Prostate gland (tissue), 2 donors: ENCODE measurements at regions not wholly inside any gene's neighbourhood (a gene's known extent, or its start where the extent isn't known, plus 50 kb on each side); places are given as distances from the start of the nearest gene placed in this dataset.

Source experiments
- DNase-seq: peaks from one replicate; pipeline ENCODE4 v3.0.0-alpha.2; 2019; ENCODE audit warnings: low spot score
- H3K27ac ChIP-seq, 2 donors: fragments of 200-600 bp; sonication (generic); 2 replicates each; pipeline ENCODE4 v1.5.1; 2017 to 2019
- H3K27me3 ChIP-seq: fragments of 200-600 bp; sonication (generic); replicated peaks from 2 replicates; pipeline ENCODE4 v1.5.1; 2019; ENCODE audit not compliant: insufficient read depth
- H3K36me3 ChIP-seq, 2 donors: fragments of 200-600 bp; sonication (generic); 1 replicate in 1 of 2; 2 replicates in 1 of 2; pipeline versions ENCODE4 v1.5.1 to v1.8.1; 2017 to 2019
- H3K4me1 ChIP-seq: fragments of 200-600 bp; sonication (generic); replicated peaks from 2 replicates; pipeline ENCODE4 v1.5.1; 2019
- H3K4me3 ChIP-seq, 2 donors: fragments of 200-600 bp; sonication (generic); 2 replicates each; pipeline ENCODE4 v1.5.1; 2017 to 2019
- H3K9me3 ChIP-seq: fragments of 200-600 bp; sonication (generic); 2 replicates; pipeline ENCODE4 v1.5.1; 2017
- POLR2A ChIP-seq: fragments of 450-650 bp; IDR thresholded peaks from one replicate; pipeline ENCODE4 v1.6.1; 2016; ENCODE audit warnings: antibody characterized with exemption, mild to moderate bottlenecking
- POLR2AphosphoS5 ChIP-seq: sonication (generic); formaldehyde crosslinking; IDR thresholded peaks from one replicate; pipeline ENCODE4 v1.6.1; 2017; ENCODE audit warnings: antibody characterized with exemption
- WGBS: methylation state at CpG from one replicate; pipeline ENCODE4 v1.1.5; 2018; 5-methylcytosine and 5-hydroxymethylcytosine counted together
- intact Hi-C: fragments of 100-400 bp; cut with DNase I; formaldehyde crosslinking; loops from one replicate; pipeline ENCODE4 v1.14.2; 2022
- TF ChIP-seq, protein P1 (sequence below), 4 experiments: fragments of 200-600 bp in 2 of 4; fragments of 450-650 bp in 2 of 4; sonication (generic) in 2 of 4; IDR thresholded peaks; 1 replicate in 3 of 4; 2 replicates in 1 of 4; pipeline ENCODE4 v1.5.1; 2016 to 2019; ENCODE audit warnings: antibody characterized with exemption in 4 of 4, mild to moderate bottlenecking in 2 of 4, moderate library complexity in 2 of 4

DNA sequence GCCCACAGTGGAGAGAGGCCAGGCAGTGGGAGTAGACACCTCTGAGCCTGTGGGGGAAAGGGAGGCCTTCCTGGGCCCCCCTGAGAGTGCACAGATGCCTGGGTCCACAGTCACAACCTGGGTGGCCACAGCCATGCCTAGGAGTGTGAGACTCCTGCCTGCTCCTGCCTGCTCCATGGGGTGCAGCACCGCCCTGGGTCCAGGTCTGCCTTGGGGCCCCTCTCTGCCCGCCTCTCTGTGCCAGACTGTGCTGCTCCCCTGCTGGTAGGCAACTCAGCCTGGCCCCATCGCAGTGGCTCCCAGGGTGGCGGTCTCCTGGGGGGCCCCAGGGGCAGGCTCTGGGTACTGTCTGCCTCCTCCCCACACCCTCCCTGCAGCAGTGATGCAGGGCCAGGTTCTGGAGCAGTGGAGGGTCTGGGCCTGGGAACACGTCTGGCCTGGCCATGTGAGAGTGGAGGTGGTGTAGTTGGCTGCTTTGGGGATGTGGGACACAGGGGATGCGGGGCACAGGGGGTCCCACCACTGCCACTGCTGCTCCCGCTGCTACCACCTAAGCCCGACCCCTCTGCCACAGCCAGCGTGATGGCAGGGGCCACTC is 60.1 kb upstream of the DLX2 start:
- no peaks in the 10 kb centered on the region for H3K36me3 ChIP-seq
- no peaks in the 10 kb centered on the region for H3K9me3 ChIP-seq
- 98% methylated on average over 9 of the region's 9 CpGs for WGBS
- H3K4me1 ChIP-seq, result no peaks in the 10 kb centered on the region
- TF ChIP-seq, protein P1, sequence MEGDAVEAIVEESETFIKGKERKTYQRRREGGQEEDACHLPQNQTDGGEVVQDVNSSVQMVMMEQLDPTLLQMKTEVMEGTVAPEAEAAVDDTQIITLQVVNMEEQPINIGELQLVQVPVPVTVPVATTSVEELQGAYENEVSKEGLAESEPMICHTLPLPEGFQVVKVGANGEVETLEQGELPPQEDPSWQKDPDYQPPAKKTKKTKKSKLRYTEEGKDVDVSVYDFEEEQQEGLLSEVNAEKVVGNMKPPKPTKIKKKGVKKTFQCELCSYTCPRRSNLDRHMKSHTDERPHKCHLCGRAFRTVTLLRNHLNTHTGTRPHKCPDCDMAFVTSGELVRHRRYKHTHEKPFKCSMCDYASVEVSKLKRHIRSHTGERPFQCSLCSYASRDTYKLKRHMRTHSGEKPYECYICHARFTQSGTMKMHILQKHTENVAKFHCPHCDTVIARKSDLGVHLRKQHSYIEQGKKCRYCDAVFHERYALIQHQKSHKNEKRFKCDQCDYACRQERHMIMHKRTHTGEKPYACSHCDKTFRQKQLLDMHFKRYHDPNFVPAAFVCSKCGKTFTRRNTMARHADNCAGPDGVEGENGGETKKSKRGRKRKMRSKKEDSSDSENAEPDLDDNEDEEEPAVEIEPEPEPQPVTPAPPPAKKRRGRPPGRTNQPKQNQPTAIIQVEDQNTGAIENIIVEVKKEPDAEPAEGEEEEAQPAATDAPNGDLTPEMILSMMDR (IDR thresholded peaks at IDR 0.05), result no peak
- no peak for TF ChIP-seq POLR2AphosphoS5
- TF ChIP-seq POLR2A, result no peak
- intact Hi-C loops, result no loop called here
- no peak for DNase-seq
- no peak overlapping the region for H3K27ac ChIP-seq
- no peak overlapping the region for H3K4me3 ChIP-seq
- H3K27me3 ChIP-seq, result no peaks in the 10 kb centered on the region

DNA sequence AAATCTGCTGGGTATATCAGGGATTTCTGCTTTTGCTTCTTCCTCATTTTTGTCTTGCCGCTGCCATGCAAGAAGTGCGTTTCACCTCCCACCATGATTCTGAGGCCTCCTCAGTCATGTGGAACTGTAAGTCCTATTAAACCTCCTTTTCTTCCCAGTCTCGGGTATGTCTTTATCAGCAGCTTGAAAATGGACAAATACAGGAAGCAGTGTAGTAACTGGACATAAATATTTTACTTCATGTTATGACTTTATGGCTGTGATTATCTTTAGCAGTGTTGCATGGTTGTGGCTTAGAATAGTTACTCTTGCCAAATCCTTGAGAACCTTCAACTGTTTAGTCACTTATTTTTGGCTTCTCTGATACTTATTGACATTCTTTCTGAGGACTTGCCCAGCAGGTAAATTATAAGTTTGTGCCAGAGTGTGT is 66.2 kb upstream of the DLX2 start:
- TF ChIP-seq POLR2A (no peak), POLR2AphosphoS5 (peak; percentile 69)
- Histone ChIP-seq H3K36me3 (no peaks in the 10 kb centered on the region), H3K4me3 (no peak overlapping the region), H3K27me3 (no peaks in the 10 kb centered on the region), H3K27ac (no peak overlapping the region), H3K4me1 (peaks cover 5% of the 10 kb centered on the region), H3K9me3 (no peaks in the 10 kb centered on the region)
- DNase-seq, result no peak
- 55% methylated on average over 3 of the region's 3 CpGs for WGBS
- intact Hi-C loops, result no loop called here

- Histone ChIP-seq H3K27me3 (no peaks in the 10 kb centered on the region), H3K4me3 (no peak overlapping the region), H3K27ac (no peak overlapping the region), H3K36me3 (no peaks in the 10 kb centered on the region), H3K4me1 (peaks cover 5% of the 10 kb centered on the region), H3K9me3 (no peaks in the 10 kb centered on the region)
- intact Hi-C loops, result no loop called here
- TF ChIP-seq POLR2AphosphoS5 (no peak), POLR2A (no peak)
- TF ChIP-seq, protein P1 (IDR thresholded peaks at IDR 0.05), result no peak
- no peak for DNase-seq
Observed at GRCh38 chr2:172169611-172170010, 66.9 kb upstream of the DLX2 start.

DNA sequence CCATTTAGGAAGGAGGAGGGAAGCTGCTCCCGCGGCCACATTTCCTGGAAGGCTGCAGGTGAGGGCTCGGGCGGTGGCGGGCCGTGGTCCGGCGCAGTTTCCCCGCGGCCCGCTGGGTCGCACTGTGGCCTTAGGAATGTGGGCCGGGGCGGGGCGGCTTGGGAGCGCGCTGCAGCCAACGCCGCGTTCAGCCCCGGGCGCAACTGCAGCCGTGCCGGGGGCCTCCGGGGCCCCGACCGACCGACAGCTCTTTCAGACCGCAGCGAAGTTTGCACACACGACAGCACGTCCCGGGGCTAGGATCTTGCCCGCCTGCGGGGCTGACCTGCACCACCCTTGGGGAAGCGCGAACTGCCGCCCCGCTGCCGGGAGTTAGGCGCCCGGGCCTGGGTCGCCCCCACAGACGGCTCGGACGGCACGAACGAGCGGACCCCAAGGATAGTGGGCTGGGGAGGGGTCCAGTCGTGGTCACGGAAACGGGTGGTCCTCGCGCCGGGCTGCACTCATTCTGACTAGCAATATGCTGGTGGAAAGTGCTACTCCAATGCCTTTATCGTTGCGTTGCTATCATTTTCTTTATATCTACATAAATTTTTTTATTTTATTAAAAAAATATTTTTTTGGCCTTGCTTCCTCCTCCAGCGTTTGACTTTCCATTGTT is 69.9 kb upstream of the DLX2 start:
- under 1% methylated on average over 53 of the region's 58 CpGs for WGBS
- H3K27me3 ChIP-seq, result no peaks in the 10 kb centered on the region
- H3K36me3 ChIP-seq, result no peaks in the 10 kb centered on the region
- H3K9me3 ChIP-seq, result no peaks in the 10 kb centered on the region
- intact Hi-C loops, result loop anchor here (2.0 kb wide), 1 partner anchor 292 kb away; no protein-coding TSS in a partner anchor
- TF ChIP-seq POLR2AphosphoS5 (peak; percentile 28), POLR2A (no peak)
- TF ChIP-seq, protein P1 (IDR thresholded peaks at IDR 0.05), result peak; percentile 63 to 94 (median 88)
- H3K27ac ChIP-seq, result peak overlapping the region in 1 of 2 donors; percentile 20
- peak overlapping the region; percentile 34 to 49 for H3K4me3 ChIP-seq
- DNase-seq, result peak; percentile 77
- peaks cover 5% of the 10 kb centered on the region for H3K4me1 ChIP-seq

DNA sequence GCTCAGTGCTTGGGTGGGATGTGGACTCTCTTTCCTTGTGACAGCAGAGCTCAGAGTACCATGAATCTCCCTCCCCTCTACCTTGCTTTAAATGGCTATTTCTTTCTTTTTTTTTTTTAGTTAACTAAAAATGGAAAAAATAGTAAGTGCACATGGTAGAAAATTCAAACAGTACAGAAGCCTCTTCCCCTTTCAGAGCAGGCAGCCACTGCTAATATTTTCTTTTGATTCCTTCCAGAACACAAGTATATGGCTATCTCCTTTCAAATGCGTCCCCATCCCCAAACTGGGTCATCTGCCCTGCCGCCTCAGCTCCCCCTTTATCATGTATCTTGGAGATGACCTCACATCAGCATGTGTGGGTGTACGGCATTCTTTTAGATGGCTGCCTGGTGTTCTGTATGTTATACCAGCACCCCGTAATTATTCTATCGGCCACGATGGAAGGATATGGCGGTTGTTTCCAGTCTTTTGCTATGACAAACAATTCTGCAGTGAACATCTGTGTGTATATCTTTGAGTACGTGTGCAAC is 70.5 kb upstream of the DLX2 start:
- Histone ChIP-seq H3K36me3 (no peaks in the 10 kb centered on the region), H3K4me1 (peaks cover 5% of the 10 kb centered on the region), H3K4me3 (no peak overlapping the region), H3K27me3 (no peaks in the 10 kb centered on the region), H3K9me3 (no peaks in the 10 kb centered on the region), H3K27ac (no peak overlapping the region)
- WGBS, result 87% methylated on average over 8 of the region's 8 CpGs
- TF ChIP-seq, protein P1 (IDR thresholded peaks at IDR 0.05), result no peak
- no peak for TF ChIP-seq POLR2AphosphoS5
- no peak for TF ChIP-seq POLR2A
- no peak for DNase-seq
- intact Hi-C loops, result loop anchor here (2.0 kb wide), 1 partner anchor 292 kb away; no protein-coding TSS in a partner anchor
